K562 (cell line): ENCODE measurements at regions not wholly inside any gene's neighbourhood (a gene's known extent, or its start where the extent isn't known, plus 50 kb on each side); places are given as distances from the start of the nearest gene placed in this dataset.

Source experiments
- ATAC-seq: fragments of 200-7000 bp; cut with Tn5 transposase; 3 replicates; pipeline ENCODE4 v1.9.1; 2020; ENCODE audit warnings: moderate library complexity
- BruUV-seq: library from RNA; stranded (reverse); fragments of 400-500 nt; replicated peaks from 2 replicates; lab custom pipeline; 2021; lab: Mats Ljungman, UMichigan
- CTCF ChIA-PET: fragments of 300-600 bp; formaldehyde crosslinking; extraction: SDS; loops from one replicate; lab custom pipeline; 2021; ENCODE audit warnings: low intra/inter-chr PET ratio; lab: Yijun Ruan, JAX
- POLR2A ChIA-PET: fragments of 300-600, 350-650 bp; sonication (Branson Sonifier 250); formaldehyde crosslinking; extraction: SDS; loops from one replicate; lab custom pipeline; 2021; ENCODE audit warnings: antibody characterized with exemption, inconsistent platforms; lab: Yijun Ruan, JAX
- DNase-seq, 4 experiments: peaks; one replicate each; pipeline versions ENCODE4 v3.0.0 to v3.0.0-alpha.2; 2011 to 2018; ENCODE audit warnings: low spot score in 3 of 4, mixed read lengths in 3 of 4; ENCODE audit errors: extremely low read depth in 1 of 4
- FAIRE-seq: peaks from 2 replicates; lab custom pipeline; 2011; peaks lifted over from hg19 to GRCh38; lab: Jason Lieb, UNC
- H2AFZ ChIP-seq: 2 replicates; pipeline ENCODE4 v1.6.0; 2011; ENCODE audit warnings: low read depth, low read length, control low read depth, inconsistent platforms
- H3K27ac ChIP-seq: fragments of 200-600 bp; 3 replicates; pipeline ENCODE4 v1.8.0; 2011; ENCODE audit warnings: low read depth, mild to moderate bottlenecking, control low read depth, inconsistent platforms, low read length, moderate library complexity, mixed read lengths; ENCODE audit errors: extremely low read depth
- H3K27me3 ChIP-seq, 2 experiments: fragments of 300-600 bp in 1 of 2; 2 replicates in 1 of 2; 3 replicates in 1 of 2; pipeline versions ENCODE4 v1.6.0 to v1.8.0; 2011; ENCODE audit warnings: inconsistent platforms in 2 of 2, low read length in 2 of 2, mild to moderate bottlenecking in 1 of 2, mixed read lengths in 1 of 2, moderate library complexity in 1 of 2; ENCODE audit not compliant: control insufficient read depth in 2 of 2, insufficient read depth in 2 of 2
- H3K36me3 ChIP-seq: fragments of 300-600 bp; 3 replicates; pipeline ENCODE4 v1.8.0; 2011; ENCODE audit warnings: mild to moderate bottlenecking, low read length, inconsistent platforms; ENCODE audit not compliant: control insufficient read depth, insufficient read depth
- H3K4me1 ChIP-seq, 2 experiments: fragments of 200-600 bp in 1 of 2; replicated peaks in 1 of 2; 2 replicates in 1 of 2; 3 replicates in 1 of 2; pipeline versions ENCODE4 v1.5.1 to v1.8.0; 2011; ENCODE audit warnings: inconsistent platforms in 2 of 2, low read length in 2 of 2, mild to moderate bottlenecking in 1 of 2, mixed read lengths in 1 of 2, moderate library complexity in 1 of 2; ENCODE audit not compliant: control insufficient read depth in 2 of 2, insufficient read depth in 2 of 2
- H3K4me2 ChIP-seq: 2 replicates; pipeline ENCODE4 v1.6.1; 2011; ENCODE audit warnings: low read length, control low read depth, inconsistent platforms, mixed read lengths; ENCODE audit not compliant: insufficient read depth
- H3K4me3 ChIP-seq: fragments of 200-600 bp; sonication (generic), shearing (Covaris generic); 2 replicates; pipeline ENCODE4 v1.5.1; 2016; ENCODE audit warnings: control low read depth, inconsistent platforms
- H3K79me2 ChIP-seq: fragments of 200-600 bp; 3 replicates; pipeline ENCODE4 v1.8.0; 2011; ENCODE audit warnings: low read length, inconsistent platforms; ENCODE audit not compliant: control insufficient read depth, insufficient read depth
- H3K9ac ChIP-seq, 2 experiments: 2 replicates each; pipeline versions ENCODE4 v1.6.0 to v1.6.1; 2011; ENCODE audit warnings: low read depth in 2 of 2, low read length in 2 of 2, control low read depth in 1 of 2, inconsistent platforms in 1 of 2, mild to moderate bottlenecking in 1 of 2, mixed read lengths in 1 of 2; ENCODE audit not compliant: insufficient read depth in 1 of 2
- H3K9me1 ChIP-seq: one replicate; pipeline ENCODE4 v1.6.0; 2011; ENCODE audit warnings: inconsistent platforms, mild to moderate bottlenecking, low read length, moderate library complexity; ENCODE audit not compliant: control insufficient read depth, insufficient read depth
- H3K9me3 ChIP-seq: replicated peaks from 2 replicates; pipeline ENCODE4 v1.5.1; 2011; ENCODE audit warnings: low read depth, low read length, inconsistent platforms; ENCODE audit not compliant: control insufficient read depth, insufficient read depth
- H4K20me1 ChIP-seq: replicated peaks from 2 replicates; pipeline ENCODE4 v1.6.1; 2011; ENCODE audit warnings: low read length, inconsistent platforms, mixed read lengths; ENCODE audit not compliant: control insufficient read depth, insufficient read depth
- MCM3 ChIP-seq: fragments of 450-650 bp; IDR thresholded peaks from 2 replicates; pipeline ENCODE4 v1.6.1; 2016
- MLLT1 ChIP-seq, 2 experiments: fragments of 450-650 bp; IDR thresholded peaks; 2 replicates each; pipeline ENCODE4 v1.6.1; 2016
- MNT ChIP-seq, 2 experiments: fragments of 450-650 bp; conservative IDR thresholded peaks; 2 replicates each; pipeline ENCODE4 v1.6.1; 2017; ENCODE audit warnings: mild to moderate bottlenecking in 2 of 2, moderate library complexity in 2 of 2
- ZBTB17 ChIP-seq: fragments of 450-650 bp; formaldehyde crosslinking; IDR thresholded peaks from 2 replicates; pipeline ENCODE4 v1.4.0; 2020; ENCODE audit warnings: mild to moderate bottlenecking
- ZMIZ1 ChIP-seq, 2 experiments: fragments of 150-350 bp in 1 of 2; IDR thresholded peaks; 2 replicates each; pipeline ENCODE4 v1.6.1; 2012 to 2016; ENCODE audit warnings: low read depth in 2 of 2, low read length in 2 of 2, mild to moderate bottlenecking in 1 of 2, moderate library complexity in 1 of 2
- ZNF143 ChIP-seq: sonication (generic); formaldehyde crosslinking; IDR thresholded peaks from 2 replicates; pipeline ENCODE4 v1.9.0; 2022; ENCODE audit warnings: mild to moderate bottlenecking, missing genetic modification reagents
- ZNF274 ChIP-seq: IDR thresholded peaks from 2 replicates; pipeline ENCODE4 v1.6.1; 2011; ENCODE audit warnings: low read depth, mild to moderate bottlenecking, low read length, moderate library complexity, borderline replicate concordance
- ZNF316 ChIP-seq: fragments of 450-650 bp; IDR thresholded peaks from 2 replicates; pipeline ENCODE4 v1.6.1; 2016
- WGBS: fragments of 100-300 bp; shearing (Covaris generic); methylation state at CpG from one replicate; pipeline ENCODE4 v1.1.6; 2016; ENCODE audit warnings: low coverage, mixed read lengths; ENCODE audit not compliant: insufficient coverage; ENCODE audit errors: missing lambda C conversion rate; 5-methylcytosine and 5-hydroxymethylcytosine counted together
- in situ Hi-C: fragments of 300-500 bp; cut with MboI; formaldehyde crosslinking; loops from 4 replicates; pipeline ENCODE4 v1.15.0; 2018; ENCODE audit warnings: inconsistent platforms, mixed read lengths
- intact Hi-C: fragments of 100-400 bp; cut with micrococcal nuclease; formaldehyde crosslinking; loops from 2 replicates; pipeline ENCODE4 v1.14.2; 2022

- no peaks in the 10 kb centered on the region for H3K9me3 ChIP-seq
- intact Hi-C loops (no loop called here), in situ Hi-C loops (loop anchor here (25.0 kb wide), 1 partner anchor 367 kb away; no protein-coding TSS in a partner anchor)
- ATAC-seq = no peak
- no peak overlapping the region for H3K27ac ChIP-seq
- no TSS peak for BruUV-seq
- no peaks in the 10 kb centered on the region for H3K9me1 ChIP-seq
- H3K4me2 ChIP-seq = no peak overlapping the region
- no peaks in the 10 kb centered on the region for H3K4me1 ChIP-seq
- CTCF ChIA-PET = no interaction called here
- H3K4me3 ChIP-seq = no peak overlapping the region
- whole genome bisulfite sequencing = 2% methylated on average over 4 of the region's 4 CpGs
- H3K79me2 ChIP-seq = no peaks in the 10 kb centered on the region
- TF ChIP-seq ZNF274 (no peak), MLLT1 (IDR thresholded peaks at IDR 0.05) (peak in 1 of 2 experiments; percentile 80; a peak in 2 of 4 replicates), ZBTB17 (CRISPR knock-in tag) (peak; percentile 60; the same call in 1 of the 2 replicates), MNT (conservative IDR thresholded peaks at IDR 0.05) (no peak), ZNF143 (CRISPR knock-in tag) (no peak), MCM3 (no peak), ZMIZ1 (IDR thresholded peaks at IDR 0.05; ENCODE audit: low read depth in 2 of 2, low read length in 2 of 2) (peak in 1 of 2 experiments; percentile 51; a peak in 1 of 4 replicates), ZNF316 (no peak)
- POLR2A ChIA-PET = no interaction called here
- no peak for FAIRE-seq
- peaks cover 0 to 5% of the 10 kb centered on the region in 2 experiments; a peak in 1 of 5 replicates for H3K27me3 ChIP-seq
- H2AFZ ChIP-seq = no peak overlapping the region
- H3K36me3 ChIP-seq = no peaks in the 10 kb centered on the region
- DNase-seq = no peak
- no peaks in the 10 kb centered on the region for H4K20me1 ChIP-seq
- no peak overlapping the region for H3K9ac ChIP-seq
Measured at GRCh38 chr16:5603836-5604235, 506.2 kb upstream of the EEF2KMT start.
